ENCODE measurements at regions not wholly inside any gene's neighbourhood (a gene's known extent, or its start where the extent isn't known, plus 50 kb on each side); places are given as distances from the start of the nearest gene placed in this dataset.

- no peaks in the 10 kb centered on the region for H3K9me3 ChIP-seq
- ATAC-seq: no peak
- no peak overlapping the region for H3K4me3 ChIP-seq
- H3K36me3 ChIP-seq (ENCODE audit: insufficient read depth in 1 of 2, low read depth in 1 of 2): no peaks in the 10 kb centered on the region
- H3K4me1 ChIP-seq: no peaks in the 10 kb centered on the region
- intact Hi-C loops (cut with DNase I): no loop called here
- no peak for DNase-seq
- no peak overlapping the region for H3K27ac ChIP-seq
- TF ChIP-seq, protein P1, sequence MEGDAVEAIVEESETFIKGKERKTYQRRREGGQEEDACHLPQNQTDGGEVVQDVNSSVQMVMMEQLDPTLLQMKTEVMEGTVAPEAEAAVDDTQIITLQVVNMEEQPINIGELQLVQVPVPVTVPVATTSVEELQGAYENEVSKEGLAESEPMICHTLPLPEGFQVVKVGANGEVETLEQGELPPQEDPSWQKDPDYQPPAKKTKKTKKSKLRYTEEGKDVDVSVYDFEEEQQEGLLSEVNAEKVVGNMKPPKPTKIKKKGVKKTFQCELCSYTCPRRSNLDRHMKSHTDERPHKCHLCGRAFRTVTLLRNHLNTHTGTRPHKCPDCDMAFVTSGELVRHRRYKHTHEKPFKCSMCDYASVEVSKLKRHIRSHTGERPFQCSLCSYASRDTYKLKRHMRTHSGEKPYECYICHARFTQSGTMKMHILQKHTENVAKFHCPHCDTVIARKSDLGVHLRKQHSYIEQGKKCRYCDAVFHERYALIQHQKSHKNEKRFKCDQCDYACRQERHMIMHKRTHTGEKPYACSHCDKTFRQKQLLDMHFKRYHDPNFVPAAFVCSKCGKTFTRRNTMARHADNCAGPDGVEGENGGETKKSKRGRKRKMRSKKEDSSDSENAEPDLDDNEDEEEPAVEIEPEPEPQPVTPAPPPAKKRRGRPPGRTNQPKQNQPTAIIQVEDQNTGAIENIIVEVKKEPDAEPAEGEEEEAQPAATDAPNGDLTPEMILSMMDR (IDR thresholded peaks at IDR 0.05): no peak
- peaks cover 0 to 7% (median 0%) of the 10 kb centered on the region in 3 donors for H3K27me3 ChIP-seq (ENCODE audit: insufficient read depth in 3 of 3, low read length in 2 of 3)
These were observed 323.8 kb downstream of the CDK5RAP2 start for GRCh38 chr9:120256146-120256545.

- Histone ChIP-seq H3K27ac (no peak overlapping the region), H3K27me3 (ENCODE audit: insufficient read depth in 3 of 3, low read length in 2 of 3) (peaks cover 0 to 7% (median 0%) of the 10 kb centered on the region in 3 donors), H3K9me3 (no peaks in the 10 kb centered on the region), H3K4me3 (no peak overlapping the region), H3K4me1 (no peaks in the 10 kb centered on the region), H3K36me3 (ENCODE audit: insufficient read depth in 1 of 2, low read depth in 1 of 2) (no peaks in the 10 kb centered on the region)
- no peak for DNase-seq
- intact Hi-C loops (cut with DNase I): no loop called here
- TF ChIP-seq, protein P1 (IDR thresholded peaks at IDR 0.05): no peak
- WGBS, 3 donors: 15 to 24% (median 15%) methylated on average over 2 of the region's 2 CpGs
- no peak for ATAC-seq
These were observed 327.7 kb downstream of the CDK5RAP2 start for GRCh38 chr9:120252248-120252647.

GRCh38 chr9:120242116-120242811, 337.7 kb downstream of the CDK5RAP2 start:
- no peak overlapping the region for H3K27ac ChIP-seq
- TF ChIP-seq, protein P1 (IDR thresholded peaks at IDR 0.05): no peak
- H3K36me3 ChIP-seq (ENCODE audit: insufficient read depth in 1 of 2, low read depth in 1 of 2): no peaks in the 10 kb centered on the region
- no peak for ATAC-seq
- H3K4me3 ChIP-seq: no peak overlapping the region
- H3K4me1 ChIP-seq: no peaks in the 10 kb centered on the region
- 73 to 78% (median 74%) methylated on average over 21 of the region's 21 CpGs for WGBS, 3 donors
- no peak for DNase-seq
- intact Hi-C loops (cut with DNase I): no loop called here
- H3K27me3 ChIP-seq (ENCODE audit: insufficient read depth in 3 of 3, low read length in 2 of 3): no peaks in the 10 kb centered on the region
- H3K9me3 ChIP-seq: no peaks in the 10 kb centered on the region

DNA sequence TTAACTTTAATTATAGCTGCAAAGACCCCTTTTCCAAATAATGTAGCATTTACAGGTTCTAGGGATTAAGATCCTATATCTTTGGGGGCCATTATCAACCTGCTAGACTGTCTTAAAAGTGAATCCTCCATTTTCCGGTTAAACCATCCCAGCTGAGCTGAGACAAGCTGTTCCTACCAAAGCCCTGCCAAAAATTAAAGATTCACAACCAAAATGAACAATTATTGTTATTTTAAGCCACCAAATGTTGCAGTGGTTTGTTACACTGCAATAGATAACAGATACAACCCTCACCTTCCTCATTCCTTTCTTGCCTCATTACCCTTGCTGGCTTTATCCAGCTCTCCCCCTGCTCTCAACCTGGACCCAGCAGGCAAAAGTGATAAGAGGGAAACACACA, 343.4 kb downstream of the CDK5RAP2 start:
- H3K9me3 ChIP-seq: no peaks in the 10 kb centered on the region
- H3K4me1 ChIP-seq: no peaks in the 10 kb centered on the region
- DNase-seq (no peak), ATAC-seq (no peak)
- WGBS, 3 donors: 85 to 90% (median 86%) methylated on average over 1 of the region's 1 CpG
- H3K27me3 ChIP-seq (ENCODE audit: insufficient read depth in 3 of 3, low read length in 2 of 3): no peaks in the 10 kb centered on the region
- TF ChIP-seq, protein P1 (IDR thresholded peaks at IDR 0.05): no peak
- intact Hi-C loops (cut with DNase I): no loop called here
- no peak overlapping the region for H3K27ac ChIP-seq
- H3K4me3 ChIP-seq: no peak overlapping the region
- no peaks in the 10 kb centered on the region for H3K36me3 ChIP-seq (ENCODE audit: insufficient read depth in 1 of 2, low read depth in 1 of 2)

- Histone ChIP-seq H3K9me3 (no peaks in the 10 kb centered on the region), H3K27ac (no peak overlapping the region), H3K36me3 (ENCODE audit: insufficient read depth in 1 of 2, low read depth in 1 of 2) (no peaks in the 10 kb centered on the region), H3K4me3 (no peak overlapping the region), H3K4me1 (no peaks in the 10 kb centered on the region), H3K27me3 (ENCODE audit: insufficient read depth in 3 of 3, low read length in 2 of 3) (no peaks in the 10 kb centered on the region)
- WGBS, 3 donors: 38 to 43% (median 43%) methylated on average over 2 of the region's 2 CpGs
- no peak for ATAC-seq
- TF ChIP-seq, protein P1 (IDR thresholded peaks at IDR 0.05): no peak
- DNase-seq: no peak
- intact Hi-C loops (cut with DNase I): no loop called here
These were observed 344.9 kb downstream of the CDK5RAP2 start for GRCh38 chr9:120235081-120235480.

Data from psoas muscle (tissue), 7 donors.